ENCODE measurements at regions not wholly inside any gene's neighbourhood (a gene's known extent, or its start where the extent isn't known, plus 50 kb on each side); places are given as distances from the start of the nearest gene placed in this dataset.

DNA sequence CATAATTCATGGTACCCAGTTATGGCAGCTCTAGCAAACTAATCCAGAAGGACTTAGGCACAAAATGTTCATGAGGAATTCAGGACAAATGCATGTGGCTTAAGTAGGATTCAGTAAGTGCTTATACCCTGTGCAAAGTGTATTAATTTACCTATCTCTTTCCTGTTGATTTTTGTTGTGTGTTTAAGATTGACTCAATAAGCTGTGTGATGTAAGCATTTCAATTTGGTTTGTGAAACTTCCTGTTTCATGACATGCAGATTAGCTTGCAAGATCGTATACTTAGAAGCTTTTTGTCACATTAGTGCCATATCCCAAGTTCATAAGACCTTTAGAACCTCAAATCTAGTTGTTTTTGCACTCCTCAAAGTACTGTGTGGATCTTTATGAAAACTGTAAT is 416.7 kb downstream of the ARL4A start:
- no peaks in the 10 kb centered on the region for H3K79me1 ChIP-seq (ENCODE audit: low read length)
- H3K27ac ChIP-seq (ENCODE audit: low read depth, low read length): no peak overlapping the region
- no peak overlapping the region for H3K56ac ChIP-seq (ENCODE audit: low read length)
- no peak overlapping the region for H3K4me2 ChIP-seq (ENCODE audit: low read length)
- H2BK15ac ChIP-seq (replicated peaks; ENCODE audit: low read depth): no peak overlapping the region
- no peak for DNase-seq
- no peaks in the 10 kb centered on the region for H3K4me1 ChIP-seq (ENCODE audit: control insufficient read depth, low read depth, low read length)
- no peak overlapping the region for H3K23ac ChIP-seq (ENCODE audit: low read length)
- H2BK120ac ChIP-seq (ENCODE audit: low read depth, low read length): no peak overlapping the region
- H3K18ac ChIP-seq (ENCODE audit: low read length): no peak overlapping the region
- H2BK5ac ChIP-seq (ENCODE audit: low read length): no peak overlapping the region
- H3K9ac ChIP-seq (ENCODE audit: low read length): no peak overlapping the region
- no peaks in the 10 kb centered on the region for H3K36me3 ChIP-seq (ENCODE audit: control insufficient read depth, insufficient read depth, low read length)
- no CpG with 5 or more reads among the region's 1 CpG for WGBS (ENCODE audit: extremely low coverage, insufficient coverage, low lambda C conversion rate)
- no peaks in the 10 kb centered on the region for H3K27me3 ChIP-seq (ENCODE audit: insufficient read depth, low read length, poor library complexity)
- H3K4ac ChIP-seq (ENCODE audit: low read depth, low read length): no peak overlapping the region
- no peak overlapping the region for H3K4me3 ChIP-seq (ENCODE audit: low read length)
- no peak overlapping the region for H4K5ac ChIP-seq (ENCODE audit: low read length)
- no peak overlapping the region for H4K8ac ChIP-seq (ENCODE audit: low read depth, low read length)
- H2AK5ac ChIP-seq (ENCODE audit: low read length): no peak overlapping the region
- no peaks in the 10 kb centered on the region for H3K79me2 ChIP-seq (ENCODE audit: control insufficient read depth, insufficient read depth, low read length)

DNA sequence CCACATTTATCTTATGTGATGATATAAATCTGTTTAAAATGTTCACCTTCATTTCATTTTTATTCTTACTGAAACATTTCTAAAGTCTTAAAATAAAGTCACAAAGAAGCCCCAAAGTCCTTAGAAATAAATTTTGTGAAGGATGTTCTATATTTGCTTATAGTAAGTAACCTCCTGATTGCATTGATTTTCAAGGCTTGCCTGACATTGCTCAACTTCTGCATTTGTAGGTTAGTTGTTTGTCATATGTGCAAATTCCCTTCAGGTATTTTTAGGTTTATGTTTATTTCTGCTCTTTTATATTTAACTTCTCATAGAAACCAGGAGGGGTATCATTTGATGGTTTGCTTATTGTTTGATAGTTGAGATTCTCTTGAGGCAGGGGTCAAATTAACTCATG is 417.8 kb downstream of the ARL4A start:
- H3K18ac ChIP-seq (ENCODE audit: low read length): no peak overlapping the region
- H3K56ac ChIP-seq (ENCODE audit: low read length): no peak overlapping the region
- no peak overlapping the region for H3K9ac ChIP-seq (ENCODE audit: low read length)
- no peak overlapping the region for H3K4me2 ChIP-seq (ENCODE audit: low read length)
- no peak overlapping the region for H2AK5ac ChIP-seq (ENCODE audit: low read length)
- H3K79me2 ChIP-seq (ENCODE audit: control insufficient read depth, insufficient read depth, low read length): no peaks in the 10 kb centered on the region
- no peak overlapping the region for H2BK120ac ChIP-seq (ENCODE audit: low read depth, low read length)
- H3K27ac ChIP-seq (ENCODE audit: low read depth, low read length): no peak overlapping the region
- no peaks in the 10 kb centered on the region for H3K79me1 ChIP-seq (ENCODE audit: low read length)
- no peaks in the 10 kb centered on the region for H3K27me3 ChIP-seq (ENCODE audit: insufficient read depth, low read length, poor library complexity)
- H4K5ac ChIP-seq (ENCODE audit: low read length): no peak overlapping the region
- no peaks in the 10 kb centered on the region for H3K4me1 ChIP-seq (ENCODE audit: control insufficient read depth, low read depth, low read length)
- no peak for DNase-seq
- no peak overlapping the region for H2BK15ac ChIP-seq (replicated peaks; ENCODE audit: low read depth)
- H4K8ac ChIP-seq (ENCODE audit: low read depth, low read length): no peak overlapping the region
- H2BK5ac ChIP-seq (ENCODE audit: low read length): no peak overlapping the region
- H3K36me3 ChIP-seq (ENCODE audit: control insufficient read depth, insufficient read depth, low read length): no peaks in the 10 kb centered on the region
- H3K4ac ChIP-seq (ENCODE audit: low read depth, low read length): no peak overlapping the region
- no peak overlapping the region for H3K4me3 ChIP-seq (ENCODE audit: low read length)
- H3K23ac ChIP-seq (ENCODE audit: low read length): no peak overlapping the region

DNA sequence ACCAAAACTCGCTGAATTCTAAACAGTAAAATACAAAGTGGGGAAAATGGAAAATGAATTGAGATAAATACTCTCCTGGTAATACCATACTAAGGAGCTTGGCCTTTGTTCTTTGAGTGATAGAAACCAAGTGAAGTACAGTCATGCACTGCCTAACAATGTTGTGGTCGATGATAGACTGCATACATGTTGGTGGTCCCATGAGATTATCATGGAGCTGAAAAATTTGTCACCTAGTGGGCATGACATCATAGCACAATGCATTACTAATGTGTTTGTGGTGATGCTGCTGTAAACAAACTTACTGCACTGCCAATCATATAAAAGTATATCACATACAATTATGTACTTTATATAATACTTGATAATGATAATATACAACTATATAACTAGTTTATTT is 419.1 kb downstream of the ARL4A start:
- H3K4ac ChIP-seq (ENCODE audit: low read depth, low read length): no peak overlapping the region

DNA sequence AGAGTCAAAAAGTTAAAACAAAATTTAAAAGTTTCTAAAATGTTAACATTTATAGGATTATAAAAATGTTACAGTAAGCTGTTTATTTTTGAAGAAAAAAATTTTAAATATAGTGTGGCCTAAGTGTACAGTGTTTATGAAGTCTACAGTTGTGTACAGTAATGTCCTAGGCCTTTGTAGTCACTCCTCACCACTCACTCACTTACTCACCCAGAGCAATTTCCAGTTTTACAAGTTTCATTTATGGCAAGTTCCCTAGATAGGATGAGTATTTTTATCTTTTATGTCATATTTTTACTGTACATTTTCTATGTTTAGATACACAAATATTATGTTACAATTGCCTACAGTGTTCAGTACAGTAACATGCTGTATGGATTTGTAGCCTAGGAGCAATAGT is 419.9 kb downstream of the ARL4A start:
- no peak overlapping the region for H3K4me2 ChIP-seq (ENCODE audit: low read length)
- H4K5ac ChIP-seq (ENCODE audit: low read length): no peak overlapping the region
- H3K27ac ChIP-seq (ENCODE audit: low read depth, low read length): no peak overlapping the region
- no peak overlapping the region for H3K56ac ChIP-seq (ENCODE audit: low read length)
- H2AK5ac ChIP-seq (ENCODE audit: low read length): no peak overlapping the region
- no peaks in the 10 kb centered on the region for H3K36me3 ChIP-seq (ENCODE audit: control insufficient read depth, insufficient read depth, low read length)
- no peak overlapping the region for H2BK5ac ChIP-seq (ENCODE audit: low read length)
- H3K23ac ChIP-seq (ENCODE audit: low read length): no peak overlapping the region
- no peak overlapping the region for H3K4me3 ChIP-seq (ENCODE audit: low read length)
- no peak for DNase-seq
- H3K9ac ChIP-seq (ENCODE audit: low read length): no peak overlapping the region
- no peak overlapping the region for H3K18ac ChIP-seq (ENCODE audit: low read length)
- H3K27me3 ChIP-seq (ENCODE audit: insufficient read depth, low read length, poor library complexity): no peaks in the 10 kb centered on the region
- no peak overlapping the region for H4K8ac ChIP-seq (ENCODE audit: low read depth, low read length)
- no peak overlapping the region for H3K4ac ChIP-seq (ENCODE audit: low read depth, low read length)
- H2BK120ac ChIP-seq (ENCODE audit: low read depth, low read length): no peak overlapping the region
- no peaks in the 10 kb centered on the region for H3K79me2 ChIP-seq (ENCODE audit: control insufficient read depth, insufficient read depth, low read length)
- no peaks in the 10 kb centered on the region for H3K4me1 ChIP-seq (ENCODE audit: control insufficient read depth, low read depth, low read length)
- H3K79me1 ChIP-seq (ENCODE audit: low read length): no peaks in the 10 kb centered on the region
- H2BK15ac ChIP-seq (replicated peaks; ENCODE audit: low read depth): no peak overlapping the region

More for the DNA sequence above, 419.1 kb downstream of the ARL4A start:
- no peaks in the 10 kb centered on the region for H3K79me1 ChIP-seq (ENCODE audit: low read length)
- H3K18ac ChIP-seq (ENCODE audit: low read length): no peak overlapping the region
- H2AK5ac ChIP-seq (ENCODE audit: low read length): no peak overlapping the region
- no peaks in the 10 kb centered on the region for H3K4me1 ChIP-seq (ENCODE audit: control insufficient read depth, low read depth, low read length)
- no peaks in the 10 kb centered on the region for H3K79me2 ChIP-seq (ENCODE audit: control insufficient read depth, insufficient read depth, low read length)
- no peak overlapping the region for H3K9ac ChIP-seq (ENCODE audit: low read length)
- H3K27me3 ChIP-seq (ENCODE audit: insufficient read depth, low read length, poor library complexity): no peaks in the 10 kb centered on the region
- H4K5ac ChIP-seq (ENCODE audit: low read length): no peak overlapping the region
- H2BK15ac ChIP-seq (replicated peaks; ENCODE audit: low read depth): no peak overlapping the region
- WGBS (ENCODE audit: extremely low coverage, insufficient coverage, low lambda C conversion rate): no CpG with 5 or more reads among the region's 2 CpGs
- no peak overlapping the region for H2BK5ac ChIP-seq (ENCODE audit: low read length)
- no peak overlapping the region for H3K27ac ChIP-seq (ENCODE audit: low read depth, low read length)
- no peak overlapping the region for H3K23ac ChIP-seq (ENCODE audit: low read length)
- DNase-seq: no peak
- H3K56ac ChIP-seq (ENCODE audit: low read length): no peak overlapping the region
- no peak overlapping the region for H3K4me3 ChIP-seq (ENCODE audit: low read length)
- no peak overlapping the region for H4K8ac ChIP-seq (ENCODE audit: low read depth, low read length)
- H2BK120ac ChIP-seq (ENCODE audit: low read depth, low read length): no peak overlapping the region
- H3K36me3 ChIP-seq (ENCODE audit: control insufficient read depth, insufficient read depth, low read length): no peaks in the 10 kb centered on the region
- no peak overlapping the region for H3K4me2 ChIP-seq (ENCODE audit: low read length)

DNA sequence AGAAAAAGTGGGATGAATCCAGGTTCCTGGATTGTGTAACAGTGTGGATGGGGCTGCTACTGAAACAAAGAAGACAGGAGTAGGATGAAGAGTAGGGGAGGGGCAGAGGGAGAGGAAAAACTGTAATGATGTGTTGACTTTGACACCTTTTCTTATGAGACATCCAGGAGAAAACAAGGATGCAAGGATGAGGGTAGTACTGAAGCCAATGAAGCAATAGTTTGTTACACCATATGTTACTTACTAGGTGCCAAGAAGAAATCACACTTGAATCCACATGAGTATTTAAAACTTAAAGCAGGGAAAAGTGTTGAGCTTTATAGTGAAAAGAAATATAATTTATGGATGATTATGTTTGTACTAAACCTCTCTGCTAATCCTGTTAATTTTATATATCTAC is 420.6 kb downstream of the ARL4A start:
- Histone ChIP-seq H3K27me3 (ENCODE audit: insufficient read depth, low read length, poor library complexity) (no peaks in the 10 kb centered on the region), H2BK120ac (ENCODE audit: low read depth, low read length) (no peak overlapping the region), H3K23ac (ENCODE audit: low read length) (no peak overlapping the region), H4K5ac (ENCODE audit: low read length) (no peak overlapping the region), H3K4me2 (ENCODE audit: low read length) (no peak overlapping the region), H3K4ac (ENCODE audit: low read depth, low read length) (no peak overlapping the region), H3K36me3 (ENCODE audit: control insufficient read depth, insufficient read depth, low read length) (no peaks in the 10 kb centered on the region), H3K27ac (ENCODE audit: low read depth, low read length) (no peak overlapping the region), H3K9ac (ENCODE audit: low read length) (no peak overlapping the region), H2AK5ac (ENCODE audit: low read length) (no peak overlapping the region), H2BK15ac (replicated peaks; ENCODE audit: low read depth) (no peak overlapping the region), H4K8ac (ENCODE audit: low read depth, low read length) (no peak overlapping the region), H3K79me2 (ENCODE audit: control insufficient read depth, insufficient read depth, low read length) (no peaks in the 10 kb centered on the region), H3K56ac (ENCODE audit: low read length) (no peak overlapping the region), H2BK5ac (ENCODE audit: low read length) (no peak overlapping the region), H3K4me1 (ENCODE audit: control insufficient read depth, low read depth, low read length) (no peaks in the 10 kb centered on the region), H3K79me1 (ENCODE audit: low read length) (no peaks in the 10 kb centered on the region), H3K4me3 (ENCODE audit: low read length) (no peak overlapping the region), H3K18ac (ENCODE audit: low read length) (no peak overlapping the region)
- DNase-seq: no peak

DNA sequence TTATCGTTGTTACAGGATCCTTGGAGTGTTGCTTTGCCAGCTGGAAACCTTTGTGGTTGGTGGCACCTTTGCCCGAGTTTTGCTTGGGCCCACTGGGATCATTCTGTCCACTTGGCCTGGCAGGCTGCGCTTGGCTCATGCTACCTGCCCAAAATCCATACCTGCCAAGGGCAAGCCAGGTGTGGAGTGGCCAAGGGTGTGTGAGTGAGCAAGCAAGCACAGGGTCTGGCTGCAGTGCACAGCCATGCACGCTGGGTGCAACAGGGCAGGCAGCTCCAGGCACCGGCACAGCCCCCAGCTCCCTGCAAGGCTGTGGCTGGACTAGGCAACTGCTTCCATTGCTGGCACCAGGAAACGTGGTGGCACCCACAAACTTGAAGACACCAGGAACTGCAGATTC is 421.8 kb downstream of the ARL4A start:
- H3K79me1 ChIP-seq (ENCODE audit: low read length): no peaks in the 10 kb centered on the region
- DNase-seq: no peak
- no peak overlapping the region for H3K4ac ChIP-seq (ENCODE audit: low read depth, low read length)
- no peaks in the 10 kb centered on the region for H3K79me2 ChIP-seq (ENCODE audit: control insufficient read depth, insufficient read depth, low read length)
- no peak overlapping the region for H2BK15ac ChIP-seq (replicated peaks; ENCODE audit: low read depth)
- H4K8ac ChIP-seq (ENCODE audit: low read depth, low read length): no peak overlapping the region
- no peak overlapping the region for H3K9ac ChIP-seq (ENCODE audit: low read length)
- no peak overlapping the region for H3K4me2 ChIP-seq (ENCODE audit: low read length)
- no peaks in the 10 kb centered on the region for H3K27me3 ChIP-seq (ENCODE audit: insufficient read depth, low read length, poor library complexity)
- no peaks in the 10 kb centered on the region for H3K4me1 ChIP-seq (ENCODE audit: control insufficient read depth, low read depth, low read length)
- no CpG with 5 or more reads among the region's 6 CpGs for WGBS (ENCODE audit: extremely low coverage, insufficient coverage, low lambda C conversion rate)
- H3K18ac ChIP-seq (ENCODE audit: low read length): no peak overlapping the region
- no peak overlapping the region for H3K4me3 ChIP-seq (ENCODE audit: low read length)
- H2BK5ac ChIP-seq (ENCODE audit: low read length): no peak overlapping the region
- H2AK5ac ChIP-seq (ENCODE audit: low read length): no peak overlapping the region
- H4K5ac ChIP-seq (ENCODE audit: low read length): no peak overlapping the region
- no peak overlapping the region for H3K23ac ChIP-seq (ENCODE audit: low read length)
- no peak overlapping the region for H2BK120ac ChIP-seq (ENCODE audit: low read depth, low read length)
- H3K36me3 ChIP-seq (ENCODE audit: control insufficient read depth, insufficient read depth, low read length): no peaks in the 10 kb centered on the region
- H3K27ac ChIP-seq (ENCODE audit: low read depth, low read length): no peak overlapping the region
- no peak overlapping the region for H3K56ac ChIP-seq (ENCODE audit: low read length)

All from mesendoderm (in vitro differentiated cells).